Neural crest cell (in vitro differentiated cells): ENCODE measurements at regions not wholly inside any gene's neighbourhood (a gene's known extent, or its start where the extent isn't known, plus 50 kb on each side); places are given as distances from the start of the nearest gene placed in this dataset.

ENCODE experiments used
- DNase-seq: peaks from one replicate; pipeline ENCODE4 v3.0.0; 2021; ENCODE audit warnings: low read depth, mixed read lengths, low spot score
- H3K27ac Mint-ChIP-seq: one replicate; pipeline ENCODE4 v1.8.0; 2021; ENCODE audit warnings: mild to moderate bottlenecking, mixed read lengths; ENCODE audit not compliant: unreplicated experiment
- H3K27me3 Mint-ChIP-seq: 2 replicates; pipeline ENCODE4 v1.8.0; 2021; ENCODE audit warnings: low read depth, mild to moderate bottlenecking, mixed read lengths
- H3K36me3 Mint-ChIP-seq: 2 replicates; pipeline ENCODE4 v1.8.0; 2021; ENCODE audit warnings: low read depth, mild to moderate bottlenecking, mixed read lengths
- H3K4me1 Mint-ChIP-seq: 2 replicates; pipeline ENCODE4 v1.8.0; 2021; ENCODE audit warnings: mixed read lengths
- H3K4me3 Mint-ChIP-seq: one replicate; pipeline ENCODE4 v1.8.0; 2021; ENCODE audit warnings: mild to moderate bottlenecking, mixed read lengths
- H3K9me3 Mint-ChIP-seq: 2 replicates; pipeline ENCODE4 v1.8.0; 2021; ENCODE audit warnings: mixed read lengths
- TF ChIP-seq, protein P1 (sequence below): fragments of 200-600 bp; sonication (generic); conservative IDR thresholded peaks from 2 replicates; pipeline ENCODE4 v1.5.0; 2021; ENCODE audit warnings: antibody characterized with exemption, mild to moderate bottlenecking

DNA sequence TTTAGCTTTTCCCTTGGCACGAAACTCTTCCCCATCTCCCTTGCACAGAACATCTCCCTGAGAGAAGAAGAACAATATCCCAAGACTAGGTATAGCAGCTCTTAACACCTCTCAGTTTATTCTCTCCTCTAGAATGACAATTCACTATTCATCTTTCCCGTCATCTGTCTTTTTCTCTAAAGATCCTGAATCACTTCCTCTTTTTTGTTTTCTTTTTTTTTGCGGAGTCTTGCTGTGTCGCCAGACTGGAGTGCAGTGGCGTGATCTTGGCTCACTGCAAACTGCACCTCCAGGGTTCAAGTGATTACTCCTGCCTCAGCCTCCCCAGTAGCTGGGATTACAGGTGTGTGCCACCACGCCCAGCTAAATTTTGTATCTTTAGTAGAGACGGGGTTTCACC lies 574.4 kb upstream of the MAP3K7 start:
- TF ChIP-seq, protein P1, sequence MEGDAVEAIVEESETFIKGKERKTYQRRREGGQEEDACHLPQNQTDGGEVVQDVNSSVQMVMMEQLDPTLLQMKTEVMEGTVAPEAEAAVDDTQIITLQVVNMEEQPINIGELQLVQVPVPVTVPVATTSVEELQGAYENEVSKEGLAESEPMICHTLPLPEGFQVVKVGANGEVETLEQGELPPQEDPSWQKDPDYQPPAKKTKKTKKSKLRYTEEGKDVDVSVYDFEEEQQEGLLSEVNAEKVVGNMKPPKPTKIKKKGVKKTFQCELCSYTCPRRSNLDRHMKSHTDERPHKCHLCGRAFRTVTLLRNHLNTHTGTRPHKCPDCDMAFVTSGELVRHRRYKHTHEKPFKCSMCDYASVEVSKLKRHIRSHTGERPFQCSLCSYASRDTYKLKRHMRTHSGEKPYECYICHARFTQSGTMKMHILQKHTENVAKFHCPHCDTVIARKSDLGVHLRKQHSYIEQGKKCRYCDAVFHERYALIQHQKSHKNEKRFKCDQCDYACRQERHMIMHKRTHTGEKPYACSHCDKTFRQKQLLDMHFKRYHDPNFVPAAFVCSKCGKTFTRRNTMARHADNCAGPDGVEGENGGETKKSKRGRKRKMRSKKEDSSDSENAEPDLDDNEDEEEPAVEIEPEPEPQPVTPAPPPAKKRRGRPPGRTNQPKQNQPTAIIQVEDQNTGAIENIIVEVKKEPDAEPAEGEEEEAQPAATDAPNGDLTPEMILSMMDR = no peak
- no peak overlapping the region for H3K27ac Mint-ChIP-seq
- H3K4me1 Mint-ChIP-seq = peaks cover 16% of the 10 kb centered on the region
- no peak overlapping the region for H3K4me3 Mint-ChIP-seq
- no peaks in the 10 kb centered on the region for H3K9me3 Mint-ChIP-seq
- DNase-seq = no peak
- no peaks in the 10 kb centered on the region for H3K36me3 Mint-ChIP-seq
- no peaks in the 10 kb centered on the region for H3K27me3 Mint-ChIP-seq

DNA sequence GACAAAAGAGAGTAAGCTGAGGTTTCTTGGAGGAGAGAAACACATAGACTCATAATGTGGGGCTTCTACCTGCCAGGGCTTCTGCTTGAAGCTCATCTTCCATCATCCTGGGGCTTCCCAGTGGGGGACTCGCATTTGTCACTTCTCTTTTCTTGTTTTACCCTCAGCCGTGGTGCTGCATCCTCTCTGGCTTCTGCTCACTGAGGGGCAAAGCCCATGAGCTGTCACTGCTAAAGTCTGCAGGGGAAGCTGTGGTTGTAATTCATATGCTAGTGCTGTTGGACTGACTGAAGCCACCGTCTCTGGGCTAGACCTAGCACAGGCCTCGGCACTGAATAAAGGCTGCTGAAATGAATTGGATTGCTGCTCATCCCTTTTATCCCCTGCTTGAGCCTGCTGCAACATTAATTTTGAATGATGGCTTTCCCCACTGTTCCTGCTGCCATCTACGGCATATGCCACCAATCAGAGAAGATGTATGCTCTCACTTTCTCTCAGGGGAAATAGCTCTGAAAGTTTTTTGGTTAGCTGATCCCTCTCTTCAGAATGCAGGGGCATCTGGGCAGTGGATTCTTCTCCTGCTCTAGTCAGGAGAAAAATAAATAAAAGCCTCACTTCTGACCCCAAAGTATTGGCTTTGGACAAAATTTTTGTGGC lies 568.4 kb upstream of the MAP3K7 start:
- Mint-ChIP-seq H3K4me1 (peaks cover 17% of the 10 kb centered on the region), H3K27ac (no peak overlapping the region), H3K9me3 (no peaks in the 10 kb centered on the region), H3K27me3 (no peaks in the 10 kb centered on the region), H3K4me3 (no peak overlapping the region), H3K36me3 (no peaks in the 10 kb centered on the region)
- TF ChIP-seq, protein P1 = no peak
- DNase-seq = no peak

DNA sequence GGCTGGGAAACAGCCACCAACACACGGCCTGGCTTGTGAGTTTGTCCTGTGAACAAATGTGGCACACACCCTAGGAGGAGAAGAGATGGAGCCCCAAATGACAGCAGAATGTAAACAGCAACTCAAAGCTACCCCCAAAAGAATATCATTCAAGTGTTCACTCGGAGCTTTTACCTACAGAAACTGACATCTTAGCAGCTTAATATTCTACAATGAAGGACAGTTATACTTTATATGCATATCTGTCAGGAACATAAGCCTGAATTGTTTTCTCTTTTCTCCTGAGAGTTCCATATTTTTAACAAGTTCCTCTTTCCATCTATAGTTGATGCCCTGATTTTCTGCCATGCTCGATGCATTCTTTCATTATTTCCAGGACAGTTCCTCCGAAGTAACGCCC lies 566.0 kb upstream of the MAP3K7 start:
- peaks cover 13% of the 10 kb centered on the region for H3K4me1 Mint-ChIP-seq
- no peak overlapping the region for H3K27ac Mint-ChIP-seq
- no peaks in the 10 kb centered on the region for H3K9me3 Mint-ChIP-seq
- no peaks in the 10 kb centered on the region for H3K27me3 Mint-ChIP-seq
- no peak for DNase-seq
- H3K4me3 Mint-ChIP-seq = no peak overlapping the region
- H3K36me3 Mint-ChIP-seq = no peaks in the 10 kb centered on the region
- TF ChIP-seq, protein P1 = no peak

GRCh38 chr6:91149956-91150705 lies 563.3 kb upstream of the MAP3K7 start:
- H3K9me3 Mint-ChIP-seq = no peaks in the 10 kb centered on the region
- no peak for DNase-seq
- no peak overlapping the region for H3K27ac Mint-ChIP-seq
- peaks cover 9% of the 10 kb centered on the region for H3K4me1 Mint-ChIP-seq
- no peaks in the 10 kb centered on the region for H3K36me3 Mint-ChIP-seq
- H3K4me3 Mint-ChIP-seq = no peak overlapping the region
- TF ChIP-seq, protein P1 = no peak
- H3K27me3 Mint-ChIP-seq = no peaks in the 10 kb centered on the region

GRCh38 chr6:91149246-91149955 lies 562.5 kb upstream of the MAP3K7 start:
- Mint-ChIP-seq H3K4me1 (peaks cover 9% of the 10 kb centered on the region), H3K9me3 (no peaks in the 10 kb centered on the region), H3K36me3 (no peaks in the 10 kb centered on the region), H3K27me3 (no peaks in the 10 kb centered on the region), H3K4me3 (no peak overlapping the region), H3K27ac (no peak overlapping the region)
- DNase-seq = no peak
- TF ChIP-seq, protein P1 = no peak
